ENCODE measurements at regions not wholly inside any gene's neighbourhood (a gene's known extent, or its start where the extent isn't known, plus 50 kb on each side); places are given as distances from the start of the nearest gene placed in this dataset.
"Not testable (repeated sequence)": the region's sequence is repeated elsewhere in the genome, so short reads cannot be mapped to it uniquely, and the experiment has no call there.

DNA sequence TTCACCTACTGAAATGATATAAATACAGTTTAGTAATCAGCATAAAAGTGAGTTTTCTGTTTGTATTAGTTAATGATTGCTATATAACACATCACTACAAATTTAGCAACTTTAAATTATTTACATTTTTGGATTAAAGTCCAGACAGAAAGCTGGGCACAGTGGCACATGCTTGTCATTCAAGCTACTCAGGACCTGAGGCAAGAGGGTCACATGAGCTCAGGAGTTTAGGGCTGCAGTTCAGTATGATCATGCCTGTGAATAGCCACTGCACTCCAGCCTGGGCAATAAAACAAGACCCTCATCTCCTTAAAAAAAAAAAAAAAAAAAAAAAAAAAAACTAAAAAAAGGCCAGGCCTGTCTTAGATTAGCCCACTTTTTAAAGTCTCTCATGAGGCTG, 273.6 kb upstream of the CTNND2 start:
- DNase-seq (no peak), ATAC-seq (no peak)
- intact Hi-C loops (cut with DNase I) = no loop called here

DNA sequence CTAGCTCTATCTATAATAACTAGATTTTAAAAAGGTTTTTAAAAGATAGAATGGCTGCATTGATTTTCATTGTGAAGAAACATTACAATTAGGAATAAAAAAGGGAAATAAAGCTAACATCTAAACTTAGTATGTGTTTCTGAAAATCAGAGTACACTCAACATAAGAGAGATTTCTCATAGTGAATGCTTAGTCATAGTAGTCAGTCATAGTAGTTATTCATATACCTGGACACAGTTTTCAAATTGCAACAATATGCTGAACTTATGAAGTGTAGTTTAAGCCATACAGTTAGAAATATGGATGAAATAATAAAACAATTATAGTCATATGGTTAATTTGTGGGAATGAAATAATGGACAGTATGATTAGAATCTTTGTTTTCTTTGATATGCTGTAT, 273.0 kb upstream of the CTNND2 start:
- ATAC-seq (no peak), DNase-seq (no peak)
- intact Hi-C loops (cut with DNase I) = no loop called here

DNA sequence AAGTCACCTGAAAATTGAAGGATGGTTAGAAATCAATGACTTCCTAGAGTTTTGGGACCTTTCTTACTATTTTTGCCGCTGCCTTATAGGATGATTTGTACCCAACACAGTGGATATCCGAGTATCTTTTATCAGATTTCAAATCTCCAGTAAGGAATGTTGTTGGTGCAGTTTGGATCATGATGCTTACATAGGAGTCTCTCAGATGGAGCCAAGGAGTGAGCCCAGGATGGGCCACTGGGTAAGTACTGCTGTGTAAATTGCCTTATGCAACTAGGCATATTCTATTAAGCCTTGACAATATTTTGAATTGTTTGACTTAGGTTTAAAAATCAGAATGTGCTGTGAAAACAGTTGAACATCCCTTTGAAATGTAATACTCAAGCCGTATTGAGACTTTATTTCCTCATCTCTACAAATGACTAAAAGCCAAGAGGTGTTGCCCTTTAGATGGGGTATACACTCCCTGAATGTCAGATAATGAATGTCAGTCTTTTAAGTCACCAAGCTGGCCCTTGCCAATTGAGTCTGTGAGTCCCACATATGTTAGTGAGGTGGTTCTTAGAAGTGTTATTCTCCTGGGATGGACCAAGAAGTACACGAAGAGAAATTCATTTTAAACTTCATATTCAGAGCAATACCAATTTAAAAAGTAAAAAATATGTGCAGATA, 271.8 kb upstream of the CTNND2 start:
- no peak for DNase-seq
- intact Hi-C loops (cut with DNase I) = no loop called here
- no peak for ATAC-seq

DNA sequence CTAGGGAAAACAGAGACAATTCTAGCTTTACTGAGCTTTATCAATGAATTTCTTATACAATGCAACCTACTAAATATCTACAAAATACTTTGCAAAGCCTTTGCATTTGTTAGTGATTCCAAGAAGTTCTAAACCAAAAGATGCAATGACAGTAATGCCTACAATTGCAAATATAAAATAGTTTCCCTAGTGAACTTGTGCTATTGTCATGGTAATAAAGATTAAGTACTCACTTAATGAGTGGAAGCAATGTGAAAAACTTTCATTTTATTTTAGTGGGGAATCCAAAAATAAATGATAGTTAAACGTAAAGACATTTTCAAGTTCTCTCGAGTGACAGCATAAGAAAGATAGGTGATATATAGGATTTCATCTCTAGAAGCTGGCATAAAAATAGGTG, 270.5 kb upstream of the CTNND2 start:
- DNase-seq (no peak), ATAC-seq (no peak)
- intact Hi-C loops (cut with DNase I) = no loop called here

DNA sequence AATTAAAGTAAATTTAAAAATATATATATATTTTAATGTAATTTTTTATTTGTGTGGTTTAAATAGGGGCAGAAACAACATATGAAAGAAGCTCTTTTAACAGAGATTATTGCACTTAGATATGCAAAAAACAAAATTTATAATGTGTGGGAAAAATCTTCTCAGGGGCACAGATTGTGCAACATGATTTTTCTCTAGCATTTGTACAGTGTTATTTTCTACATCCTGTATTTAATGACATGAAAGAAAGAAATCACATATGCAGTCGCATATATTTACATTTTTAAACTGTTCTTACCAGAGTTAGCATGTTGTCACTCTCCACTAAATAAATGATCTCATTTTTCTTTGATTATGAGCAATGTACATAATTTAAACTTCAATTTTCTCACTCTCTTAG, 265.3 kb upstream of the CTNND2 start:
- no peak for DNase-seq
- no peak for ATAC-seq
- intact Hi-C loops (cut with DNase I) = no loop called here

DNA sequence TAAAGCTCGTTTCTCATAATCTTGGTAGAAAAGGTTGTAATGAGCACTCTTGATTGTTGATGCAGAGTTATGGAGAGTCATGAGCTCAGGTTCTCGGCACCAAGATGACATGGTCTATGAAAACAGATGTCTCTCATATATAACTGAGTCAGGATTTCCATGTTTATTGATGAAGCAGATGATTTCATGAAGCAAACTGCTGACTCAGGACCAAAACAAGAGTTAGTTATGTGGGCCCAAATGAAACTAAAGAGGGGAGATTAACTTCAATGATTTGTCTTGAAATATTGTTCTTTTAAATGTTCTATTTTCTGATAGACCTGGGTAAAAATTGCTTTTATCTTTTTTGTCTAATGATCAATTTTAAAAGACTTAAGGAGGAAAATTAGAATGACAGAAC, 258.6 kb upstream of the CTNND2 start:
- intact Hi-C loops (cut with DNase I) = no loop called here
- no peak for ATAC-seq
- DNase-seq = no peak

DNA sequence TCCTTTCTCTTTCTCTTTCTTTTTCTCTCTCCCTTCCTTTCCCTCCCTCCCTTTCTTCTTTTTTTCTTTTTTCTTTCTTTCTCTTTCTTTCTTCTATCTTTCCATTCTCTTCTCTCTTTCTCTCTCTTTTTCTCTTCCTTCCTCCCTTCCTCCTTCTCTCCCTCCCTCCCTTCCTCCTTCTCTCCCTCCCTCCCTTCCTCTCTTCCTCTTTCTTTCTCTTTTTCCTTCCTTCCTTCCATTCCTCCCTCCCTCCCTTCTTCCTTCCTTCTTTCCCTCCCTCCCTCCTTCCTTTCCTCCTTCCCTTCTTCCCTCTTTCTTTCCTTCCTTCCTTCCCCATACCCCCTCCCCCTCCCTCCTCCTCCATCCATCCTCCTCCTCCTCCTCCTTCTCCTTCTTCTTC, 243.3 kb upstream of the CTNND2 start:
- DNase-seq (no peak), ATAC-seq (no peak)
- intact Hi-C loops (cut with DNase I) = no loop called here

DNA sequence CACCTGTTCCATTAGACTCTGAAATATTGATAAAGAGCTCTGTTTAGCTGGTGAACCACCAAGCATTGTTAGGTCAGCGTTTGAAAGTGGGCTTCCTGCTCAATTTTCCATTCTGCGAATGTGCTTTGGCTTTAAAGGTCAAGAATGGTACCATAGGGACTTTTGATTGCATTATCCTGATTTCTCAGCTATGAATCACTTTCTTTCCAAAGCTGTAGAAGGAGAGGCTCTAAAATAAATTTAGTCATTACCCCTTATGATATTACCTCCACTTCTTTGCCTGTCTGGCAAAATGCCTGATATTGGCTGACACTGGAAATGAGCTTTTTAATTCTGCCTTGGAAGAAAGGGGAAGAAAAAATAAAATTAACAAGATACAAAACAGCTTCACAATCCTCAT, 237.2 kb upstream of the CTNND2 start:
- intact Hi-C loops (cut with DNase I) = no loop called here
- no peak for DNase-seq
- no peak for ATAC-seq

DNA sequence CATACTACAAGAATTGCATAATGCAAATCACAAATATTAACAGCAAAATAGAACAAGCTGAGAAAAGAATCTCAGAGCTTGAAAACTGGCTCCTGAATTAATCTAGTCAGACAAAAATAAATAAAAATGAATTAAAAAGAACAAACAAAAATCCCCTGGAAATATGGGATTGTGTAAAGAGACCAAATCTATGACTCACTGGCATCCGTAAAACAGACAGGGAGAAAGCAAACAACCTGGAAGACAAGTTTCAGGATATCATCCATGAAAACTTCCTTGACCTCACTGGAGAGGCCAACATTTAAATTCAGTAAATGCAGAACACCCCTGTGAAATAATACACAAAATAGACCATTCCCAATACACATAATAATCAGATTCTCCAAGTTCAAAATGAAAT, 229.3 kb upstream of the CTNND2 start:
- intact Hi-C loops (cut with DNase I) = no loop called here
- no peak for ATAC-seq
- no peak for DNase-seq

DNA sequence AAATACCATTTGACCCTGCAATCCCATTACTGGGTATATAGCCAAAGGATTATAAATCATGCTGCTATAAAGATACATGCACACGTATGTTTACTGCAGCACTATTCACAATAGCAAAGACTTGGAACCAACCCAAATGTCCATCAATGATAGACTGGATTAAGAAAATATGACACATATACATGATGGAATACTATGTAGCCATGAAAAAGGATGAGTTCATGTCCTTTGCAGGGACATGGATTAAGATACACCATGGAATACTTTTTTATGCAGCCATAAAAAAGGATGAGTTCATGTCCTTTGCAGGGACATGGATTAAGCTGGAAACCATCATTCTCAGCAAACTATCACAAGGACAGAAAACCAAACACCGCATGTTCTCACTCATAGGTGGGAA, 226.8 kb upstream of the CTNND2 start:
- DNase-seq; ATAC-seq; intact Hi-C loops (cut with DNase I): not testable (repeated sequence)

DNA sequence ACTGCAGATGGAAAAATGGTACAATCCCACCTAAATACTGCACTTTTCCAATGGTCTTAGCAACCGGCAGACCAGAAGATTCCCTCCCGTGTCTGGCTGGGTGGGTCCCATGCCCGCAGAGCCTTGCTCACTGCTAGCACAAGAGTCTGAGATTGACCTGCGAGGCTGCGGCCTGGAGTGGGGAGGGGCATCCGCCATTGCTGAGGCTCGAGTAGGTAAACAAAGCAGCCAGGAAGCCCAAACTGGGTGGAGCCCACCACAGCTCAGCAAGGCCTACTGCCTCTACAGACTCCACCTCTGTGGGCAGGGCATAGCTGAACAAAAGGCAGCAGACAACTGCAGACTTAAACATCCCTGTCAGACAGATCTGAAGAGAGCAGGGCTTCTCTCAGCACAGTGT, 221.6 kb upstream of the CTNND2 start:
- DNase-seq (no peak), ATAC-seq (no peak)
- intact Hi-C loops (cut with DNase I) = no loop called here

DNA sequence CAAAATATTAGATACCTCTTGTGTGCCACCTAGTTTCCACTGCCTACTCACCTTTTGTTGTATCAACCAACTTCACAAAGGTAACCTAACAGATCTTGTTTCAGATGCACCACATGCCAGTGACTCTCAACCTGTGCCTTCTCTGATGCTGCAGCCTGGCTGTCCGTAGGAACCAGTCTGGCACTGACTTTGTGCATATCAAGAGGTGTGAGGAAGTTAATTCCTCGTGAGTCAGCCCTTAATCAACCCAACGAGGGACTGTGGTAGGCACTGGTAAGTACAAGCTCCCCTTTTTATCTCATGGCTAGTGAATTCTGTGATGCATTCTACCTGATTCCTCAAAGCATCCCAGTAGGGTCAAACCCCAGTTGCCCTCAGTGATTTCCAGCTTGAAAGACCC, 215.4 kb upstream of the CTNND2 start:
- intact Hi-C loops (cut with DNase I) = no loop called here
- no peak for DNase-seq

DNA sequence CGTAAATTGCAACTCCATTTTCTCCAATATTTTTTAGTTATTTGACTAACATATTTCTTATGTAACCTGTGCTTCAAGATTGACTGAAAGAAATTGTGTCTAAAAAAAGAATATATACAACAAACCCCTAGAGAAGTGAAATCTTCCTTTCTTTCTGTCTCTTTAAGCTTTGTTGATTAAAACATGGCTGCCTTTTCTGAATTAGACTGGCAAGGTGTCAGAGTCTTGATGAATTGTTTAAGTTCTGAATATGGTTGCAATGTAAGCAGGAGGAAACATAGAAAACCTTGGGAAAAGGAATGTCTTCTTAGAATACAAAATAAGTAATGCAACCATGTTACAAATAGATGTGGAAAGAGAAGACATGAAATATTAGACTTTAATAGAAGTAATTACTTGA, 209.8 kb upstream of the CTNND2 start:
- intact Hi-C loops (cut with DNase I) = no loop called here
- DNase-seq (no peak), ATAC-seq (no peak)

More for the DNA sequence above, 215.4 kb upstream of the CTNND2 start:
- no peak for ATAC-seq

DNA sequence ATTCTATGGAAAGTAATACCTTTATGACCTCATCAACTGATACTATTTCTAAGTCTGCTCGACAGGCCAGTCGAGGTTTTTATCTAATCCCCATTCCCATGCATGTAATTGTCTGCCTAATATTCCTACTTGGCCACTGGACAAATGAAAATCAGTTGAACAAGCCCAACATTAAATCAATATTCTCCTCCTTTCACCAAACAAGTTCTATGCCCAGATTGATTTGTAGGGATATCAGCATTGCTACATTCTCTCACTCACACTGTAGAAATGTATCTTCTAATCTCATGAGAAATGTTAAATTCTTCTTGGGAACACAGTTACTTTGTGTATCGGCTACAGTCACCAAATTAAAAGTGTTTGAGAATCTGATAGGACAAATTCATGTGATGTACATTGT, 208.8 kb upstream of the CTNND2 start:
- intact Hi-C loops (cut with DNase I) = no loop called here
- no peak for ATAC-seq
- DNase-seq = no peak

DNA sequence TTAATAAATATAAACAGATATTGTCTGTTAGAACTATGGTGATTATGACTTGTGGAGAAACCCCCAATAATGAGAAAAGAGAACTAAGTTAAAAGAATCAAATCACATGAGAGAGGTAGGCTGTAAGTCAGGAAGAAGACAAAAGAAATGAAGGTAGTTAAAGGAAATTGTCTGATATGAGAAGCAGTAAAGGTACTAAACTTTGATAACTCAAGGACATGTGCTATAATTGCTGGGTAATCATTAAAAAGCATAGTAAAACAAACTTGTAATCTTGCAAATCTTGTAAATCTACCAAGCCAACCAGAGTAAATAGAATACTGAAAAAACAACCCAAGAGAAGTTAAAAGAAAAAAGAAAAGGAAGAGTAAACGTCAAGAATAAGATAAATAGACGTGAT, 207.0 kb upstream of the CTNND2 start:
- ATAC-seq = no peak
- no peak for DNase-seq
- intact Hi-C loops (cut with DNase I) = no loop called here

DNA sequence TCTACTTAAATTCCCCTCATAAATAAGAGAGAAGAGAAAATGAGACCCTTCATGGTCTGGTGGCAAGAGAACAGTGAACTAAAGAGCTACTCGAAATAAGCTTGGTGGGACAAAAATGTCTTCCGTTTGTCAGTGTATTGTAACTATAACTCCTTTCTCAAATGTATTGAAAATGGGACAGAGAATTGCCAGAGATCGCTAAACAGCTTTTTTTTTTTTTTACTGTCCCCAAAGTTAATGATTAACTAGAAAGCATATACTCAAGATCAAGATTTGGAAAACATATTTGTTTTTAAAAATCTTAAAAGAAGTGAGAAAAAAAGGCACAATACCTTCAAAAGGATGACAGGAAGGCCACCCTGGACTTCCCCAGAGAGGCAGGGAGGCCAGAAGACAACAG, 206.4 kb upstream of the CTNND2 start:
- intact Hi-C loops (cut with DNase I) = no loop called here
- DNase-seq (no peak), ATAC-seq (no peak)

DNA sequence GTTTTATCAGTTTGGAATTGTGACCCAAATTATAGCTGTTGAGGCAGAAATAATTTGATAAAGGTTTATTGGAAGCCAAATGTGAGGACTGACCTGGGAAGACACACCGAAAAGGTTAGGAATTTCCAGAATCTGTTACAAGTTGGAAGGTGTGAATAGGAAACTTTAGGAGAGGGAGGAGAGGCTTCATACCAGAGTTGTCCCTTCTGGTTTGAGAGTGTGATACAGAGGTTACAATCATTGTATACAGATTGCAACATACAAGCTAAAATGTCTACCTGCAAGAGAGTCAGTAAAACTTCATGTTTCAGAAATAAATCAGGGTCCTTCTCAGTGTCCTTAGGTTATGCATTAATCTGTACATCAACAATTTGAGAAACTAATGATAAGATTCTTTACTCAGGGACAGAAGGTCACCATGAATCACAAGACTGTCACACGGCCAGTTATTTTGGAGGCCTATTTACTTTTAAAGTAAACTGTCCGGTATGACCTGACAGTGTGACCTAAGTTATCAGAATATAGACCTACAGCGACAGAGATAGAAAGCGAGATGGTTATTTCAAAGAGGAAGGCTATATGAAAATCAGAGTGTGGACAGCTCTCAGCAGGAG, 204.9 kb upstream of the CTNND2 start:
- no peak for DNase-seq
- intact Hi-C loops (cut with DNase I) = no loop called here
- ATAC-seq = no peak

DNA sequence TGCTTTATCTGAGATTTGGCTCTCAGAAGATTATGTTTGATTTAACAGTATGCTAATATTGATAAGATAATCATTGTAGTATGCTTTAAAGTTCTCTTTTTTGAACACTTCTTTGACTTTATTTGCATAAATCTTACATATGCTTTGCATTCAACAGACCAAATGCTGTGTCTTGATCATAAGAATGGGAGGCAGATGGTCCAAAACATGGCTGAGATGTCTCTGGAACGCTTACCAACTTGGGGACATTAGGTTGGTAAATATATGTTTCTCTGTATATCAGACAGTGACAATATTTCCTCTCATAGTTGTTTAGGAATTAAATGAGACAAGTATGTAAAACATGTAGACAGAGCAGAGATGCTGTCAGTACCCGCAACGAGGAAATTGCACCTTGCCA, 197.9 kb upstream of the CTNND2 start:
- DNase-seq (no peak), ATAC-seq (no peak)
- intact Hi-C loops (cut with DNase I) = no loop called here

DNA sequence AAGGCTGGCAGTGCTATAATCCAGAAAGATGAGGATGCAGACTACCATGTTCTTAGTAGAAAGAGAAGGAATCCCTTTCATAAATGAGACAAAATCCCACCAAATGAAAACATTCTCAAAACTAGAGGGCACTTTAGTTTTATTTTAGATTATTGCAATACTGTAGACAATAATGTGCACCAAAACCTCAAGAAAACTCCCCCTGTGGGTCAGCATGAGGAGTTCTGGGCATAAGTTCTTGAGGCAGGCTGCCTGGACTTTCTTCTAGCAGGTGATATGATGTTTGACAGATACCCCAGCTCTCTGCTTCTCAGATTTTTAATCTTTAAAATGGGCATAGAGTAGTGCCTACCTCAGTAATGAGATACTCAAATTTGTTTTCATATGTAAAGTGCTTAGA, 196.3 kb upstream of the CTNND2 start:
- ATAC-seq (no peak), DNase-seq (no peak)
- intact Hi-C loops (cut with DNase I) = no loop called here

DNA sequence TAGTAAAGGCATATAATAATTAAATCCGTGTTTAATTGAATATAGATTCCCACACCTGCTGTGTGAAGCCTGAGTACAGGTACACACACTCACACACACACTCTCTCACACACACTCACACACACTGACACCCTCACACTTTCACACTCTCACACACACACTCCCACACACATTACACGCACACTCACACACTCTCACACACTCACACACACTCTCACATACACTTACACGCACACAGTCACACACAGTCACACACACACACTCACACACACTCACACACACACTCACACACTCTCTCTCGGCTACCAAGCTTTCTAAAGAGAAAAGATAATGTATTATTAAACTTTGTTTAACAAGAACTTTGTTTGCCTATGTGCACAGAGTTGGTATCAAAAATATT, 195.1 kb upstream of the CTNND2 start:
- no peak for DNase-seq
- ATAC-seq = no peak
- intact Hi-C loops (cut with DNase I) = no loop called here

DNA sequence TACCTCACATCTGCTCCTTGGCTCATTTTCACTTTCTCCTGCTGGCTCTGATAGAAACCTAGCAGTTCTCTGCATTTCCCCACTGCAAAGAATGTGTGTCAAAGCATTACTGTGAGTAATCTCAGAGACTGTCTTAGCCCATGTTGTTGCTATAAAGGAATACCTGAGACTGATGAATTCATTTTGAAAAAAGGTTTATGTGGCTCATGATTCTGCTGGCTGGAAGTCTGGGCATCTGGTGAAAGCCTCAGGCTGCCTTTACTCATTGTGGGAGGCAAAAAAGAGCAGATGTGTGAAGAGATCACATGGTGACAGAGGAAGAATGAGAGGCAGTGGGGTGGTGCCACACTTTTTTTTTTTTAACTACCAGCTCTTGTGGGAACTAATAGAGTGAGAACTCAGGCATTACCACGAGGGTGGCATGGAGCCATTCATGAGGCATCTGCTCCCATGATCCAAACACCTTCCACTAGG, 191.6 kb upstream of the CTNND2 start:
- no peak for DNase-seq
- no peak for ATAC-seq
- intact Hi-C loops (cut with DNase I) = no loop called here

DNA sequence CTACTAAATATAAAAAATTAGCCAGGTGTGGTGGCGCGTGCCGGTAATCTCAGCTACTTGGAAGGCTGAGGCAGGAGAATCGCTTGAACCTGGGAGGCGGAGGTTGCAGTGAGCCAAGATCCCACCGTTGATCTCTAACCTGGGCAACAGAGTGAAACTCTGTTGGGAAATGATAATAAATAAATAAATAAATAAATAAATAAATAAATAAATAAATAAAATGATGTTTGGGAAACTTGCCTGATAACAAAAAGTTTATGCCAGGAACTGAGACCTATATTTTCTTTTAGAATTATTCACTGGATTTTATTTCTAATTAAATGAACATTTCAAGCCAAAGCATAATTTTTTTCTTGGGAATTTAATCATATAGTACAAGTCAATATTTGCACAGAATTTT, 189.3 kb upstream of the CTNND2 start:
- intact Hi-C loops (cut with DNase I) = no loop called here
- no peak for ATAC-seq
- DNase-seq = no peak
